ENCODE measurements at regions not wholly inside any gene's neighbourhood (a gene's known extent, or its start where the extent isn't known, plus 50 kb on each side); places are given as distances from the start of the nearest gene placed in this dataset.

DNA sequence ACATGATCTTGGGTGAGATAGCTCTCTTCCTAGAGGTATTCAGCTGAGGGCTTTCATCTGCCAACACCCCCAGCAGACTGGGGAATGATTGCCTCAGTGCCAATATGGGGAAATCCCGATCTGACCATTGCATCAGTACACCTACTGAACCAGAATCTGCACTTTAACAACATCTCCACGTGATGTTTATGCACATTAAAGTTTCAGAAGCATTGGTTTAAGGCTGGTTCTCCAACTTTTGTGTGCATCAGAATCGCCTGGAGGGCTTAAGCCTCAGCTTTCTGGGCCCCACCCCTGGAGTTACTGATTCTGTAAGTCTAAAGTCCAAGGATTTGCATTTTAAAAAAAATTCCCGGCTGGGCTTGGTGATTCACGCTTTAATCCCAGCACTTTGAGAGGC is 123.6 kb upstream of the MED13 start:
- peak; percentile 15 for DNase-seq (ENCODE audit: low spot score)
- TF ChIP-seq CTCF (IDR thresholded peaks at IDR 0.05; ENCODE audit: extremely low read depth, insufficient read depth, missing control alignments), result no peak
- in situ Hi-C loops (cut with MboI; ENCODE audit: low pct_unique_long_range_greater_than_20kb, low sequenced_read_pairs, unreplicated experiment), result no loop called here

DNA sequence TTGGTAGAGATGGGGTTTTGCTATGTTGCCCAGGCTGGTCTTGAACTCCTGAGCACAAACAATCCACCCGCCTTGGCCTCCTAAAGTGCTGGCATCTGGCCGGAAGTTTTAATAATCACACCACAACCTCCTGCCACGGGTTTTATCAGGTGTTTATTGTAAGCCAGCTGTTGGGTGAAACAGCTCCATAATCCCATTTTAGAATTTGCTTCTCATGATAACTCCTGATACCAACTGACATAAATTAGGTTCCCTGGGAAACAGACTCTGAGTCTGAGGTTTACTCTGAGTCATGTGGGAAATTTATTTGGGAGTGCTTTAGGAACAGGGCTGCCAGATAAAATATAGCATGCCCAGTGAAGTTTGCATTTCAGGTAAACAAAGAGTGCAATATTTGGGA is 122.6 kb upstream of the MED13 start:
- TF ChIP-seq CTCF (IDR thresholded peaks at IDR 0.05; ENCODE audit: extremely low read depth, insufficient read depth, missing control alignments), result no peak

DNA sequence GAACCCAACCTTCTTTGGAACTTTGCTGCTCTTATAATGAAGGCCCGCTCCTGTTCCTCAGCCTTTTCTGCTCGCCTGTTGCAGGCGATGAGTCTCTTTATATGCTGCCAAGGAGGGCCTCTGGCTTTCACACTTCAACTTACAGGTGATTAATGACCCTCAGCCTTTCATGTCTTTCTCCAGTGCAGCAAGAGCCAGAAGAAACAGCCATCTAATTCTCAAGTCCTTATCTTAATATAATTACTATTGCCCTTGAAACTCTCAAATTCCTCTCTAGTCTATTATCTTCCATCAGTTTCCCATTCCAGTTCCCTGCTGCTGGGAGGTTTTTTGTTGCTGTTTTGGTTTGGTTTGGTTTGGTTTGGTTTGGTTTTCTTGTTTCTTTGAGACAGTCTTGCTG is 121.8 kb upstream of the MED13 start:
- no peak for TF ChIP-seq CTCF (IDR thresholded peaks at IDR 0.05; ENCODE audit: extremely low read depth, insufficient read depth, missing control alignments)
- in situ Hi-C loops (cut with MboI; ENCODE audit: low pct_unique_long_range_greater_than_20kb, low sequenced_read_pairs, unreplicated experiment), result no loop called here
- no peak for DNase-seq (ENCODE audit: low spot score)

More for the DNA sequence above, 122.6 kb upstream of the MED13 start:
- in situ Hi-C loops (cut with MboI; ENCODE audit: low pct_unique_long_range_greater_than_20kb, low sequenced_read_pairs, unreplicated experiment), result no loop called here
- no peak for DNase-seq (ENCODE audit: low spot score)

DNA sequence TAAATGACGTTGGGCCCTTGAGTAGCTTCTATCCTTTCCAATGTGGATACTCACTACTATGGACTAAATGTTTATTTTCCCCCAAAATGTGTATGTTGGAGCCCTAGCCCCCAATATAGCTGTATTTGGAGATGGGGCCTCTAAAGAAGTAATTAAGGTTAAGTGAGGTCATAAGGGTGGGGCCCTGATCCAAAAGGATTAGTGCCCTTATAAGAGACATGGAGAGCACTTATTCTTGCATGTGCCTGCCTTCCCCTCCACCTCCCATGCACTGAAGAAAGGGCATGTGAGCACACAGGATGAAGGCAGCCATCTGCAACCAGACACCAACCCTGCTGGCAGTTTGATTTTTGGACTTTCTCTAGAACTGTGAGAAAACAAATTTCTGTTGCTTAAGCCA is 115.7 kb upstream of the MED13 start:
- DNase-seq (ENCODE audit: low spot score), result no peak
- TF ChIP-seq CTCF (IDR thresholded peaks at IDR 0.05; ENCODE audit: extremely low read depth, insufficient read depth, missing control alignments), result no peak
- in situ Hi-C loops (cut with MboI; ENCODE audit: low pct_unique_long_range_greater_than_20kb, low sequenced_read_pairs, unreplicated experiment), result no loop called here

- no peak for TF ChIP-seq CTCF (IDR thresholded peaks at IDR 0.05; ENCODE audit: extremely low read depth, insufficient read depth, missing control alignments)
- in situ Hi-C loops (cut with MboI; ENCODE audit: low pct_unique_long_range_greater_than_20kb, low sequenced_read_pairs, unreplicated experiment), result no loop called here
- no peak for DNase-seq (ENCODE audit: low spot score)
Observed at GRCh38 chr17:62179525-62180161, 114.6 kb upstream of the MED13 start.

DNA sequence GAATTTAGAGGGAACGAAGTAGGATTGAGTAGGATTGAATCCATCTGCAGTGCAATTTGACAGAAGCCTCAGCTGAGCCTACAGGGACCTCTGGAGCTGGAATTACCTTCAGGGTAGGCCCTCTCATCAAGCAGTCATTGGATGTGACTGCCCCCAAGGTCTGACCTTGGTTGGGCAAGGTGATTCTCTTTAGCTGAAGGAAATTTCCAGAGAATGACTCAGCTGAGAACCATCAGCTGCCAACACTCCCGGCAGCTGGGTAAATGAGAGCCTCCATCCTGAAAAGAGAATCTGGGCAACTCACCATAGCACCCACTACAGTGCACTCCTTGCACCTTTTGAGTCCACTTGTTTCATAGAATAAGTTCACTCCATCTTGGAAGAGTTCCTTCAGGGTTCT is 113.5 kb upstream of the MED13 start:
- DNase-seq (ENCODE audit: low spot score), result no peak
- TF ChIP-seq CTCF (IDR thresholded peaks at IDR 0.05; ENCODE audit: extremely low read depth, insufficient read depth, missing control alignments), result no peak
- in situ Hi-C loops (cut with MboI; ENCODE audit: low pct_unique_long_range_greater_than_20kb, low sequenced_read_pairs, unreplicated experiment), result no loop called here
